Transverse colon (tissue), 3 donors: ENCODE measurements at regions not wholly inside any gene's neighbourhood (a gene's known extent, or its start where the extent isn't known, plus 50 kb on each side); places are given as distances from the start of the nearest gene placed in this dataset.

Experiments
- CTCF ChIP-seq, 5 experiments: fragments of 200-600 bp in 3 of 5; fragments of 450-650 bp in 2 of 5; sonication (generic) in 3 of 5; IDR thresholded peaks; 1 replicate in 2 of 5; 2 replicates in 3 of 5; pipeline ENCODE4 v1.5.1; 2016 to 2017; ENCODE audit warnings: antibody characterized with exemption in 5 of 5, inconsistent platforms in 3 of 5, mild to moderate bottlenecking in 2 of 5, moderate library complexity in 1 of 5
- POLR2A ChIP-seq: fragments of 450-650 bp; IDR thresholded peaks from one replicate; pipeline ENCODE4 v1.6.1; 2016; ENCODE audit warnings: antibody characterized with exemption, mild to moderate bottlenecking, moderate library complexity

DNA sequence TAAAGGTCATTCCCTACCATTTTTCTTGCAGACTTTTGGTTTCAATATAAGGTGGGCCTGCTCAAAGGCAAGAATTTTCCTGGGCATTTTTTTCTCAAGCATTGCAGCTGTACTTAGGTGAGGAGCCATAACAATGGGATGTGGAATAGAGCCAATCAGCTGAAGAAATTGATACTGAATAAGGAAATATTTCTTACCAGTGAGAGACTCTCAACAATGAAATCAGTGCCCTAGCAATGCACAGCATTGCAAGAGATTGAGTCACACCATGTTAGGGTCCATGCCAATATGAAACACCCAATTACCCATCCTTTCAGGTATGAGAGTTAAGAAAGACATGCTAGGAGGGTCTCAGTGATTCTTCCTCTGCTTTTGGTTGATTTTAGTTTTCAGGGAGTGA is 237.6 kb downstream of the SOX9 start:
- no peak for TF ChIP-seq POLR2A
- TF ChIP-seq CTCF (IDR thresholded peaks at IDR 0.05): no peak
